Calu3 (cell line): ENCODE measurements at regions not wholly inside any gene's neighbourhood (a gene's known extent, or its start where the extent isn't known, plus 50 kb on each side); places are given as distances from the start of the nearest gene placed in this dataset.

Experiments used
- BruUV-seq: library from RNA; stranded (reverse); fragments of 400-500 nt; replicated peaks from 2 replicates; lab custom pipeline; 2021; lab: Mats Ljungman, UMichigan
- CTCF ChIA-PET: fragments of 300-600 bp; sonication (Branson Sonifier 250); formaldehyde crosslinking; loops from one replicate; lab custom pipeline; 2022; ENCODE audit warnings: antibody characterized with exemption; lab: Charles Lee
- DNase-seq: peaks from one replicate; pipeline ENCODE4 v3.0.0; 2022
- H3K27ac Mint-ChIP-seq: one replicate; pipeline ENCODE4 v1.8.0; 2022; ENCODE audit warnings: mixed read lengths; ENCODE audit not compliant: unreplicated experiment
- H3K27me3 Mint-ChIP-seq: one replicate; pipeline ENCODE4 v1.8.0; 2022; ENCODE audit warnings: mixed read lengths; ENCODE audit not compliant: unreplicated experiment
- H3K36me3 Mint-ChIP-seq: one replicate; pipeline ENCODE4 v1.8.0; 2022; ENCODE audit warnings: mild to moderate bottlenecking, moderate library complexity, mixed read lengths; ENCODE audit not compliant: insufficient read depth, unreplicated experiment
- H3K4me1 Mint-ChIP-seq: one replicate; pipeline ENCODE4 v1.8.0; 2022; ENCODE audit warnings: mild to moderate bottlenecking, low read depth, mixed read lengths; ENCODE audit not compliant: unreplicated experiment
- H3K4me3 Mint-ChIP-seq: one replicate; pipeline ENCODE4 v1.8.0; 2022; ENCODE audit warnings: mild to moderate bottlenecking, low read depth, moderate library complexity, mixed read lengths; ENCODE audit not compliant: unreplicated experiment
- H3K9me3 Mint-ChIP-seq: one replicate; pipeline ENCODE4 v1.8.0; 2022; ENCODE audit warnings: low read depth, mixed read lengths; ENCODE audit not compliant: unreplicated experiment
- intact Hi-C: fragments of 100-400 bp; cut with micrococcal nuclease; formaldehyde crosslinking; loops from one replicate; pipeline ENCODE4 v1.10.0; 2022; ENCODE audit not compliant: unreplicated experiment
- TF ChIP-seq, protein P1 (sequence below): fragments of 200-600 bp; IDR thresholded peaks from one replicate; pipeline ENCODE4 v1.8.0; 2022; ENCODE audit warnings: antibody characterized with exemption; ENCODE audit not compliant: unreplicated experiment

DNA sequence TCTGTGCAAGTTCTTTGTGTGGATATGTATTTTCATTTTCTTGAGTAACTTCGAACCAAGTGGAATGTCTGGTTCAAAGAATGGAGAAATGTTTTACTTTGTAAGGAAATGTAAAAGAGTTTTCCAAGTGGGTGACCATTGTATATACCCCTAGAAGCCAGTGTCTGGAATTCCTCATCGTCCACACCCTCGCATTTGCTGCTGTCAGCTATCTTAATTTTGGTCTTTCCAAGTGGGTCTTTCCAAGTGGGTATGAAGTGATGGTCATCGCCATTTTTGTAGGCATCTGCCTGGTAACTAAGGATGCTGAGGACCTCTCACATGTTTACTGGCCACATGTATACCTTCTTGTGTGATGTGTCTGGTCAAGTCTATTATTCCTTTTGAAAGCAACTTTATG lies 547.5 kb downstream of the TBC1D22A start:
- no peaks in the 10 kb centered on the region for H3K27me3 Mint-ChIP-seq
- TF ChIP-seq, protein P1, sequence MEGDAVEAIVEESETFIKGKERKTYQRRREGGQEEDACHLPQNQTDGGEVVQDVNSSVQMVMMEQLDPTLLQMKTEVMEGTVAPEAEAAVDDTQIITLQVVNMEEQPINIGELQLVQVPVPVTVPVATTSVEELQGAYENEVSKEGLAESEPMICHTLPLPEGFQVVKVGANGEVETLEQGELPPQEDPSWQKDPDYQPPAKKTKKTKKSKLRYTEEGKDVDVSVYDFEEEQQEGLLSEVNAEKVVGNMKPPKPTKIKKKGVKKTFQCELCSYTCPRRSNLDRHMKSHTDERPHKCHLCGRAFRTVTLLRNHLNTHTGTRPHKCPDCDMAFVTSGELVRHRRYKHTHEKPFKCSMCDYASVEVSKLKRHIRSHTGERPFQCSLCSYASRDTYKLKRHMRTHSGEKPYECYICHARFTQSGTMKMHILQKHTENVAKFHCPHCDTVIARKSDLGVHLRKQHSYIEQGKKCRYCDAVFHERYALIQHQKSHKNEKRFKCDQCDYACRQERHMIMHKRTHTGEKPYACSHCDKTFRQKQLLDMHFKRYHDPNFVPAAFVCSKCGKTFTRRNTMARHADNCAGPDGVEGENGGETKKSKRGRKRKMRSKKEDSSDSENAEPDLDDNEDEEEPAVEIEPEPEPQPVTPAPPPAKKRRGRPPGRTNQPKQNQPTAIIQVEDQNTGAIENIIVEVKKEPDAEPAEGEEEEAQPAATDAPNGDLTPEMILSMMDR, result no peak
- peak overlapping the region; percentile 50 for H3K27ac Mint-ChIP-seq
- H3K36me3 Mint-ChIP-seq, result no peaks in the 10 kb centered on the region
- CTCF ChIA-PET, result no interaction called here
- no peak overlapping the region for H3K4me3 Mint-ChIP-seq
- no TSS peak for BruUV-seq
- intact Hi-C loops, result no loop called here
- DNase-seq, result no peak
- H3K4me1 Mint-ChIP-seq, result peaks cover 19% of the 10 kb centered on the region
- peaks cover 3% of the 10 kb centered on the region for H3K9me3 Mint-ChIP-seq

DNA sequence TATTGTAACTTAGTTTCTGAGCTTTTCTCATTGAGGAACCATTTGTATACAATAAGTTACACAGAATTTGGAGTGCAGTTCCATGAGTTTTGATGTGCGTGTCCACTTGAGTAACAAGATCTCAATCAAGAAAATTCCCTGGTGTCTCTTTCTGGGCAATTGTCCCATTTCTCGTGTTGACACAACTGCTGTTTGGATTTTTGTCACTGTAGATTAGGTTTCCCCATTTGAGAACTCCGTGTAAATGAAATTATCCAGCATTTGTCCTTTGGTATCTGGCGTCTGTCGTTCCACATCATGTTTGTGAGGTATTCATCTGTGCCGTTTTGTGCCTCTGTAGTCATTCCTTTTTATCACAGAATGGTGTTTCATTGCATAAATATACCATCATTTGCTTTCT lies 547.0 kb downstream of the TBC1D22A start:
- Mint-ChIP-seq H3K4me3 (no peak overlapping the region), H3K4me1 (peaks cover 19% of the 10 kb centered on the region), H3K9me3 (peaks cover 3% of the 10 kb centered on the region), H3K27me3 (no peaks in the 10 kb centered on the region), H3K27ac (no peak overlapping the region), H3K36me3 (no peaks in the 10 kb centered on the region)
- intact Hi-C loops, result no loop called here
- BruUV-seq, result no TSS peak
- DNase-seq, result no peak
- TF ChIP-seq, protein P1, result no peak
- CTCF ChIA-PET, result no interaction called here

DNA sequence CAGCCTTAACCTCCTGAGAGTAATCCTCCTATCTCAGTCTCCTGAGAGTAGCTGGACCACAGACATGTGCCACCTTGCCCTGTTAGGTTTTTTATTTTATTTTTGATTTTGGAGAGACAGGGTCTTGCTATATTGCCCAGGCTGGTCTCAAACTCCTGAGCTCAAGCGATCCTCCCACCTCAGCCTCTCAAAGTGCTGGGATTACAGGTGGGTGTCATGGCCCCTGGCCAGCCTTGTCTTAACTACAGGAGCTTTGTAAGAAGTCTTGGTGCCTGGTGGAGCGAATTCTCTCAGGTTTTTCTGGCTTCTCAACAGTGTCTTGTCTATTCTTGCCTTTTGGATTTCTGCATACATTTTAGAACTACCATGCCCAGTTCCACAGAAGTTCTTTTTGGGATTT lies 546.4 kb downstream of the TBC1D22A start:
- CTCF ChIA-PET, result no interaction called here
- no TSS peak for BruUV-seq
- DNase-seq, result no peak
- Mint-ChIP-seq H3K27ac (no peak overlapping the region), H3K4me3 (no peak overlapping the region), H3K4me1 (peaks cover 19% of the 10 kb centered on the region), H3K27me3 (no peaks in the 10 kb centered on the region), H3K9me3 (peaks cover 3% of the 10 kb centered on the region), H3K36me3 (no peaks in the 10 kb centered on the region)
- intact Hi-C loops, result no loop called here
- TF ChIP-seq, protein P1, result no peak

- DNase-seq, result no peak
- no peak overlapping the region for H3K4me3 Mint-ChIP-seq
- peak overlapping the region; percentile 61 for H3K27ac Mint-ChIP-seq
- TF ChIP-seq, protein P1, result no peak
- H3K4me1 Mint-ChIP-seq, result peaks cover 19% of the 10 kb centered on the region
- CTCF ChIA-PET, result no interaction called here
- H3K27me3 Mint-ChIP-seq, result no peaks in the 10 kb centered on the region
- H3K9me3 Mint-ChIP-seq, result peaks cover 3% of the 10 kb centered on the region
- H3K36me3 Mint-ChIP-seq, result no peaks in the 10 kb centered on the region
- BruUV-seq, result no TSS peak
- intact Hi-C loops, result no loop called here
Observed at GRCh38 chr22:47307822-47308221, 545.4 kb downstream of the TBC1D22A start.

GRCh38 chr22:47307326-47307725 lies 544.9 kb downstream of the TBC1D22A start:
- no peaks in the 10 kb centered on the region for H3K36me3 Mint-ChIP-seq
- peaks cover 19% of the 10 kb centered on the region for H3K4me1 Mint-ChIP-seq
- intact Hi-C loops, result no loop called here
- H3K4me3 Mint-ChIP-seq, result no peak overlapping the region
- H3K9me3 Mint-ChIP-seq, result peaks cover 3% of the 10 kb centered on the region
- peak overlapping the region; percentile 61 for H3K27ac Mint-ChIP-seq
- TF ChIP-seq, protein P1, result no peak
- CTCF ChIA-PET, result no interaction called here
- no peak for DNase-seq
- BruUV-seq, result no TSS peak
- no peaks in the 10 kb centered on the region for H3K27me3 Mint-ChIP-seq
